ENCODE measurements at regions not wholly inside any gene's neighbourhood (a gene's known extent, or its start where the extent isn't known, plus 50 kb on each side); places are given as distances from the start of the nearest gene placed in this dataset.

- Mint-ChIP-seq H3K4me3 (ENCODE audit: low read depth) (peak overlapping the region; percentile 37), H3K9me3 (ENCODE audit: low read depth) (peaks cover 10% of the 10 kb centered on the region), H3K4me1 (ENCODE audit: low read depth) (peaks cover 56% of the 10 kb centered on the region), H3K27me3 (peaks cover 7% of the 10 kb centered on the region), H3K36me3 (ENCODE audit: insufficient read depth) (peaks cover 10% of the 10 kb centered on the region), H3K27ac (peak overlapping the region; percentile 93)
- TF ChIP-seq CTCF (IDR thresholded peaks at IDR 0.05; ENCODE audit: unreplicated experiment), result no peak
- DNase-seq (ENCODE audit: low spot score, unreplicated experiment), result no peak
These were observed 56.8 kb upstream of the GTF3A start for GRCh38 chr13:27367570-27367969.

GRCh38 chr13:27370305-27370872 lies 54.0 kb upstream of the GTF3A start:
- no peak for TF ChIP-seq CTCF (IDR thresholded peaks at IDR 0.05; ENCODE audit: unreplicated experiment)
- H3K9me3 Mint-ChIP-seq (ENCODE audit: low read depth), result peaks cover 10% of the 10 kb centered on the region
- no peak for DNase-seq (ENCODE audit: low spot score, unreplicated experiment)
- H3K36me3 Mint-ChIP-seq (ENCODE audit: insufficient read depth), result peaks cover 10% of the 10 kb centered on the region
- H3K27me3 Mint-ChIP-seq, result peaks cover 3% of the 10 kb centered on the region
- peaks cover 66% of the 10 kb centered on the region for H3K4me1 Mint-ChIP-seq (ENCODE audit: low read depth)
- H3K4me3 Mint-ChIP-seq (ENCODE audit: low read depth), result peak overlapping the region; percentile 25
- peak overlapping the region; percentile 42 for H3K27ac Mint-ChIP-seq

GRCh38 chr13:27371932-27372331 lies 52.5 kb upstream of the GTF3A start:
- no peak for TF ChIP-seq CTCF (IDR thresholded peaks at IDR 0.05; ENCODE audit: unreplicated experiment)
- Mint-ChIP-seq H3K27me3 (peaks cover 7% of the 10 kb centered on the region), H3K36me3 (ENCODE audit: insufficient read depth) (peaks cover 10% of the 10 kb centered on the region), H3K9me3 (ENCODE audit: low read depth) (peaks cover 10% of the 10 kb centered on the region), H3K4me3 (ENCODE audit: low read depth) (no peak overlapping the region), H3K4me1 (ENCODE audit: low read depth) (peaks cover 59% of the 10 kb centered on the region), H3K27ac (peak overlapping the region; percentile 91)
- no peak for DNase-seq (ENCODE audit: low spot score, unreplicated experiment)

GRCh38 chr13:27372896-27373295 lies 51.5 kb upstream of the GTF3A start:
- peak overlapping the region; percentile 91 for H3K27ac Mint-ChIP-seq
- peak; percentile 41 for DNase-seq (ENCODE audit: low spot score, unreplicated experiment)
- peaks cover 8% of the 10 kb centered on the region for H3K27me3 Mint-ChIP-seq
- H3K9me3 Mint-ChIP-seq (ENCODE audit: low read depth), result peaks cover 10% of the 10 kb centered on the region
- peak overlapping the region; percentile 25 for H3K4me3 Mint-ChIP-seq (ENCODE audit: low read depth)
- peak; percentile 28 for TF ChIP-seq CTCF (IDR thresholded peaks at IDR 0.05; ENCODE audit: unreplicated experiment)
- peaks cover 10% of the 10 kb centered on the region for H3K36me3 Mint-ChIP-seq (ENCODE audit: insufficient read depth)
- peaks cover 49% of the 10 kb centered on the region for H3K4me1 Mint-ChIP-seq (ENCODE audit: low read depth)

- no peak for TF ChIP-seq CTCF (IDR thresholded peaks at IDR 0.05; ENCODE audit: unreplicated experiment)
- no peak for DNase-seq (ENCODE audit: low spot score, unreplicated experiment)
- H3K4me3 Mint-ChIP-seq (ENCODE audit: low read depth), result peak overlapping the region; percentile 38
These were observed 50.2 kb upstream of the GTF3A start for GRCh38 chr13:27374126-27374613.

More at GRCh38 chr13:27374126-27374613, 50.2 kb upstream of the GTF3A start:
- Mint-ChIP-seq H3K4me1 (ENCODE audit: low read depth) (peaks cover 40% of the 10 kb centered on the region), H3K27ac (peak overlapping the region; percentile 35), H3K36me3 (ENCODE audit: insufficient read depth) (peaks cover 10% of the 10 kb centered on the region), H3K9me3 (ENCODE audit: low read depth) (peaks cover 10% of the 10 kb centered on the region), H3K27me3 (peaks cover 8% of the 10 kb centered on the region)

Measured in progenitor cell of endocrine pancreas (in vitro differentiated cells).